Activated T-cell treated with anti-CD3 and anti-CD28 coated beads for 1 hour (primary cell): ENCODE measurements at regions not wholly inside any gene's neighbourhood (a gene's known extent, or its start where the extent isn't known, plus 50 kb on each side); places are given as distances from the start of the nearest gene placed in this dataset.

ENCODE experiments used
- DNase-seq: peaks from one replicate; pipeline ENCODE4 v3.0.0-alpha.2; 2020; ENCODE audit warnings: low read depth

DNA sequence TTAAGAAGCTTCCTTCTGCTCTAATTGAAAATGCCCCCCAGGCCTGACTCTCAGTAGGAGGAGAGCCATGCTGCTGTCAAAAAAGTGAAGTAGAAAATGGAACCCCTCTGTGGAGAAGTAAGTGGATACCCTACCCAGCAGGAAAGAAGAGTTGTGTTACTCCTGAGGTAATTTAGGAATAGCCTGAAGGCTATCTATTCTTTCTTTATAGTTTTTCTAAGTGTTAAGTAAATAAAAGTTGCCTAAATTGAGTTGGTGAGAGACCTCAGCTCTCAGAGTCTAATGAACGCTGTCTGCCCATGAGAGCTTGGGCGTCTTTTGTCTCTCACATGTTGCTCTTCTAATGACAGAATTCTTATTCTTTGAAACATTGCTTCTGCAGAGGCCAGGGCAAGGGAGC, 116.2 kb downstream of the NSUN3 start:
- DNase-seq, result no peak

- DNase-seq, result no peak
Observed at GRCh38 chr3:94183551-94183950, 120.7 kb downstream of the NSUN3 start.

- no peak for DNase-seq
Observed at GRCh38 chr3:94184781-94185180, 121.9 kb downstream of the NSUN3 start.

- DNase-seq, result no peak
Observed at GRCh38 chr3:94185753-94186152, 122.9 kb downstream of the NSUN3 start.

GRCh38 chr3:94187697-94188096, 124.8 kb downstream of the NSUN3 start:
- no peak for DNase-seq

GRCh38 chr3:94195381-94195780, 132.5 kb downstream of the NSUN3 start:
- DNase-seq, result no peak

DNA sequence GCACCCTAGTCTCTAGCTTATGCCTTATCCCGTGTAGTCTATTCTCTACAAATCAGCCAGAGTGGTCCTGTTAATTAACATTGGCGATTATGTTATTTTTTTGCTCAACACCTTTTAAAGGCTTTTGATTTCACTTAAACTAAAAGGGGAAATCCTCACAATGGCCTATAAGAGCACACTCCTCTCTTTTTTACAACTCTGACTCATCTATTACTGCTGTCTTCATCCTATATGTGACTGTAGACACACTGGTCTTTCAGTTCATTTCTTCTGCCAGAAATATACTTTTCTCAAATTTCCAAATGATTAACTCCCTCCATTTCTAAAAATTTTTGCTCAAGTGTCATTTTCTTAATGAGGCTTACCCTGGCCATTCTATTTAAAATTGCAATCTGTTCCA, 143.4 kb downstream of the NSUN3 start:
- no peak for DNase-seq

DNA sequence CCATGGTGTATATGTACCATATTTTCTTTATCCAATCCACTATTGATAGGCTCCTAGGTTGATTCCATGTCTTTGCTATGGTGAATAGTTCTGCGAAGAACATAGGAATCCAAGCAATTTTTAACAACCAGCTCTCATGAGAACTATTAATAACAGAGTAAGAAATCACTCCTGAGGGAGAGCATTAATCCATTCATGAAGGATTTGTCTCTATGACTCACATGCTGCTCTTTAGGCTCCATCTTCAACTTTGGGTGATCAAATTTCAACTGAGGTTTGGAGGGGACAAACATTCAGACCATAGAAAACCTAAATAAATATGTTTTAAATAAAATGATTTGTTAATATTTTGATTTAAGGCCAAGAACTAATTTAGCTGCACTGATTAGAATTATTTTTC, 147.4 kb downstream of the NSUN3 start:
- no peak for DNase-seq

DNA sequence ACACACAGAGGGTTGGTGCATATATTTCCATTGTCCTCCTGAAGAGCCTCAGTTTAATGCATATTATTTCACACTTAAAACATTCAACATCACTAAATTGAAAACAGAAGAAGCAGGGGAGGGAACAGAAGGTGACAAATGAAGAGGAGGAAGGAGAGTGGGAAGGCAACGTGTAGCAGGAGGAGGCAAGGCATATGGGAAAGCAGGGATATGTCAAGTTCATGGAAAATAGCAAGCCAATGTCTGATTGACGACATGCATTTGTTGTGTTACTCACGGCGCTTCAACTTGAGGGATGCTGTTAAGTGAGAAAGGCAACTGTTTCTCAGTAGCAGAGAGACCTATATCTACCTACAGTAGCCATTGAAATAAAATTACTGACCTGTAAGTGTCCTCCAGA, 154.5 kb downstream of the NSUN3 start:
- no peak for DNase-seq

DNA sequence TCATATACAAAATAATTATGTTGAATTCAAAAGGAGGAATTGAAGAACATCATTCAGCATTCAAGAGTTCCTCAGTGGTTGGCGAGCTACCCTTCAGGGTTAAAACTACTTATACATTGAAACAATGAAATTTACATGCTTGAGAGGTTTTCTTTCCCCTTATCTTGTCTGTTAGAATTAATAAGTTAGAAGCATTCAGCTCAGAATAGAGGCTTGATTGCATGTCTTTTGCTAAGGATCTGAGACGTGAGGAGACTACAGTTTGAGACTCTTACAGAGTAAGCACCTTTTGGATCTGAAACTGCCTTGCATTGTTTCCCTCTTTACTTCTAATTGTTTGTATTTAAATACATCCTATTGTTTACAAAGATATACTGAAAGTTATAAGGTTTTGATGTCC, 157.6 kb downstream of the NSUN3 start:
- no peak for DNase-seq

- DNase-seq, result no peak
Observed at GRCh38 chr3:94221829-94222228, 159.0 kb downstream of the NSUN3 start.

- DNase-seq, result no peak
Observed at GRCh38 chr3:94225148-94225865, 162.4 kb downstream of the NSUN3 start.

GRCh38 chr3:94226078-94226477, 163.2 kb downstream of the NSUN3 start:
- DNase-seq, result no peak

- DNase-seq, result no peak
Observed at GRCh38 chr3:94232921-94233320, 170.1 kb downstream of the NSUN3 start.

- no peak for DNase-seq
Observed at GRCh38 chr3:94234177-94234788, 171.4 kb downstream of the NSUN3 start.

DNA sequence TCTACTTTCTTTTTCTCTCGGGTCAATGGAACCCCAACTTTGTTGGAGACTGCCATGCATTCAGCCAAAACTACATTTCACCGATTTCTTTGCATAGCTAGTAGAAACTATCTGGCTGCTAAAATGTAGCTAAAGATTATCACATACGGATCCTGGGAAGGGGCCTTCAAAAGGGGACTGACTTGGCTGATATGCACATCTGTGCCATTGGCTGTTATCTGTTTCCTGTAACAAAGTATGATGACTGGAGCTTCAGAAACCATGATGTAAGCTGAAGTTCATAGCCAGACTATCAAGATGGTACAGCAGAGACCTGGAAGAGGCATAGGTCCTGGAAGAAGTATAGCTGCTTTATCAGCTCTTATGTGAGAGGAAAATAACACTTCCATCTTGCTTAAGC, 179.1 kb downstream of the NSUN3 start:
- no peak for DNase-seq

DNA sequence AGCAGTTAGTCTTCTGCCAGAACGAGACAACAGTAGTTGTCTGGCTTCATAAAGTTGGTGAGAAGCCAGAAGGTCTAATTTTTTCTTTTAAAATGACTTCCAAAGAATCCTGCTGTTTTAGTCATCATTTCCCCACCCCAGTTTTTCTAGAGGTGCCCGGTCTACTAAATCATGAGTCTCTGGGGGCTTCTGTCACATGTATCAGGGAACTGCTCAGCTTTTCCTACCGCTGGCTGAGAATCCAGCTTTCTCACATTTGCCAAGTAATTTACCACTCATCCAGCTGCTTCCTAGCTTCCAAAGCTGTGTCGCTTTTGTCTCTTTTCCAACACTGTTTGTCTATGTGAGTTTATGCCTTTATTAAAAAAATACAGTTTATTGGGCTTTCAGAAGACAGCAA, 183.3 kb downstream of the NSUN3 start:
- DNase-seq, result no peak

DNA sequence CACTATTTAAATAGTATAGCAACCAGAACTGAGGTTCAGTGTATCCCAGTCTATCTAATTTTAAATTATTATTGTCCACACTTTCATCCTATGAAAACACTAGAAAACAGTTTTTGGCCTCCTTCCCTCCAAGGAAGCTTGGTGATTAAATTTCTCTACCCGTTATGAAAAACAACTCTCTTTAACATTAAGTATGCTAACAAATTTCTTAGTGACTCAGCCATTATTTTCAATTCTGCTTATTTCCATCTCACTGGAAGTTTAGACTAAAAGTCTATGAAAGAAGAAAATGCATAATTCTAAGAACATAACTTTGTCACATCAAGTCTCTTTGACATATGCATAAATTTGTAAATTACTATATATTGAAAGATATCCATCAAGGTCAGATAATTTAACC, 185.2 kb downstream of the NSUN3 start:
- DNase-seq, result no peak

DNA sequence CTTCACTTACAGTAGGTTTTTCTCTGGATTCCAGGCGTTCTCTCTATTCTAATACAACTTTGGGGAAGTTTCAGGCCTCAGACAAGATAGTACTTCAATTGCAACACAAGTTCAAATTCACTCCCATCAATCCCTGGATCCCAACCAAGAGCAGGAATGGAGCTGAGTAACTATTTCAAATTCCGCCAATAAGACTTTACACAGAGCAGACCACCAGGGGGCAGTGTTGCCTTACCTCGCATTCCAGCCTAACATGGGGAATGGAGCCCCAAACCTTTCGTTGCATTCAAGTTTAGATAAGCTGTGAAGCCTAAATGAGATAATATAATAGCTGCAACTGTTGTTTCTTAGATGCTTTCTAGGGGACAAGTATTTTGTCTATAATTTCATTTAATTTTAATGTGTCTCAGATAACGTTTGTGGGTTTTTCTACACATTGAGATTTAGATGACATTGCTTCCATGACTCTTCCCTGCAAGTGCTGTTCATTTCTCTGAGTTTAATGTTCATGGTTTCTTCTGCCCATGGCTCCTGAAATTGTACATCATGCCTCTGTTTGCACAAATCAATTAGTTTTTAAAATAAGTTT, 186.7 kb downstream of the NSUN3 start:
- DNase-seq, result peak; percentile 50

DNA sequence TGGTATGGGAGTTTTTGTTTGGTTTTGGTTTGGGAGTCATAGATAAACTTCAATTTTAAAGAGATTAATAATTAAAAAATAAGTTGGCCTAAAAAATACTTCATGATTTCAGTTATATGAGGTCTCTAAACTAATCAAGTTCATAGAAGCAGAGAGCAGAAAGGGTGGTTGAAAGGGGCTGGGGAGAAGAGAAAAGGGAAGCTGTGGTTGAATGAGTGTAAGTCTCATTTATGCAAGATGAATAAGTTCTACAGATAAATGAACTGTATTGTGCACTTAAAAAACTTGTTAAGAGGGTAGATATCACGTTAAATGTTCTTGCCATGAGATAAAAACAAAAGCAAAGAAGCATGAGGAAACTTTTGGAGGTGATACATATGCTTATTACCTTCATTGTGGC, 188.7 kb downstream of the NSUN3 start:
- no peak for DNase-seq

GRCh38 chr3:94252316-94252715, 189.5 kb downstream of the NSUN3 start:
- no peak for DNase-seq

- DNase-seq, result no peak
Observed at GRCh38 chr3:94256888-94257813, 194.3 kb downstream of the NSUN3 start.

DNA sequence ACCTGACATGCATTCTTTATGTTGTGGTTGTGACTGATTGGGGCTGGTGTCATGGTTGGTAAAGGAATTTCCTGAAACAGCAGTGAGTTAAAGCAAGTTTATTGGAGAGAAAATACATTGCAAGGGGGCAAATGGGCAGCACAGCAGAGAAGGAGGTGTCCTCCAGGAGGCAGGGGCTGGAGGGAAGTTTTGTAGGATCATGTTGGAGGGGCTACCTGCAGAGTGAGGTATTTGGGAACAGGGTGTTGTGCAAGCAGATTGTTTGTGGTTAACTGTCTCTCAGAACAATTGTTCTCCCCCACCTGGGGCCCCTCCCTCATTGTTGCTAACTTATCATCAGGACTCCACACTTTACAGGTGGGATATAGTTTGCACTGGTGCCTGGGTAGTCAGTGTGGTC, 196.0 kb downstream of the NSUN3 start:
- DNase-seq, result no peak
